DMS 273 (cell line): ENCODE measurements at regions not wholly inside any gene's neighbourhood (a gene's known extent, or its start where the extent isn't known, plus 50 kb on each side); places are given as distances from the start of the nearest gene placed in this dataset.
A peak's percentile ranks its signal among the peaks of the same experiment; 100 is the strongest.
"Not testable (repeated sequence)": the region's sequence is repeated elsewhere in the genome, so short reads cannot be mapped to it uniquely, and the experiment has no call there.

Experiments used
- DNase-seq: peaks from one replicate; lab custom pipeline; 2025; ENCODE audit not compliant: unreplicated experiment; lab: John Stamatoyannopoulos, UW

DNA sequence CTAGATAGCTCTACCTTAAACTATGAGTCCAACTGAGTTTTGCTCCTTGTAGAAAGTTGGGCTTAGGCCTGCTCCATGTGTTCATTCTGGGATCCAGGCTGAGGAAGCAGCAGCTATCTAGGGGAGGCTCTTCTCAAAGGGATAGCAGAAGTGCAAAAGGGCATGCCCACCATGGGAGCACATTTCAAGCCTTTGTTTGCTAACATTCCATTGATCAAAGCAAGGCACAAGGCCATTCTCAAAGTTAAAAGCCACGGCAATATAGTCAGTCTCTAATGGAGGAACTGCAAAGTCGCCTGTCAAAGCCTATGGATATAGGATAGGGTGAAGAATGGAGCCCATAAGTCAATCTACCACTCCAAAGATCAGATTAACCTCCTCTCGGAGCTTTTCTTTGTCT is 488.1 kb upstream of the ARX start:
- DNase-seq = no peak

DNA sequence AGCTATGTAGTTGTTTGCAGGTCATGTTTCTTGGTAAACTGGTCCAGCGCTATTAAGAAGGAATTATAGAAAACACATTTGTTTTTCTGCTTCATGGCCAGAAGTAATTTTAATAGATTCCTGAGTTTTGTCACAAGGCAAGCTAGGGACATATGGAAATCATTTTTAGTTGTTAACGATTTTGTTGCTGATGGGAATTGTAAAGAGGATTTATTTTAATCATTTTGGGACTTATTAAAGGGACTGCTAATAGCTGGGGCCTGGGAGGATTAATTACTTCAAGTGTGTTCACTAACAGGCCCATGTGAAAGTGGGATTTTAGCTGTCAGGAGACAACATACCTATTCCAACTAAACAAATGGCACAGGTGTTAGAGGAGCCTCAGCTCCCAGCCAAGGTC is 492.0 kb upstream of the ARX start:
- no peak for DNase-seq

DNA sequence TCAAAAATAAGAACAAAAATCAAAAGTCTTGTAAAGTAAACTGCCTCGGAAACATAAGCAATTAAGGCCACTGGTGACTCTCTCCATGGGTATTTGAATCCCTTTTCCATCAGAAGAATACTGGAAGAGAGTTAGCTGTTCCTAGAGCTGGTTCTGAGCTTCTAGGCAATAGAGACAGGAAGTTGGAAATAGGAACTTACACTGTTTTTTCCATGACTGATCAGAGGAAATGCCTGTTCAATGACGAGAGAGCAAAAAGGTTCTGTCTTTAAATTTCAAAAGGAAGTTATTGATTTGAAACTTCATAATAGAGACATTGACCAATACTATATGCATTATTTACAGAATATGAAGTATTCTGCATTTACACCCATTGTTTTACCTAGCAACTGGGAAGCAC is 503.5 kb upstream of the ARX start:
- DNase-seq = no peak

DNA sequence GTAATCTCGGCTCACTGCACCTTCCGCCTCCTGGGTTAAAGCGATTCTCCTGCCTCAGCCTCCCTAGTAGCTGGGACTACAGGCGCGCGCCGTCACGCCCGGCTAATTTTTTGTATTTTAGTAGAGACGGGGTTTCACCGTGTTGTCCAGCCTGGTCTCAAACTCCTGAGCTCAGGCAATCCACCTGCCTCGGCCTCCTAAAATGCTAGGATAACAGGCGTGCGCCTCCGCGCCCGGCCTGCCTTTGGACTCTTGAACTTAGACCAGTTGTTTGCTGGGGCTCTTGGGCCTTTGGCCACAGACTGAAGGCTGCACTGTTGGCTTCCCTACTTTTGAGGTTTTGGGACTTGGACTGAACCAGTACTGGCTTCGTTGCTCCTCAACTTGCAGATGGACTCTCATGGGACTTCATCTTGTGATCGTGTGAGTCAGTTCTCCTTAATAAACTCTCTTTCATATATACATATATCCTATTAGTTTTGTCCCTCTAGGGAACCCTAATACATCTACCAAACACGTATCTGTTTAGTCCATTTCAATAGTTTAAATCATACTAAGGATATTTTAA is 506.8 kb upstream of the ARX start:
- DNase-seq = not testable (repeated sequence)

DNA sequence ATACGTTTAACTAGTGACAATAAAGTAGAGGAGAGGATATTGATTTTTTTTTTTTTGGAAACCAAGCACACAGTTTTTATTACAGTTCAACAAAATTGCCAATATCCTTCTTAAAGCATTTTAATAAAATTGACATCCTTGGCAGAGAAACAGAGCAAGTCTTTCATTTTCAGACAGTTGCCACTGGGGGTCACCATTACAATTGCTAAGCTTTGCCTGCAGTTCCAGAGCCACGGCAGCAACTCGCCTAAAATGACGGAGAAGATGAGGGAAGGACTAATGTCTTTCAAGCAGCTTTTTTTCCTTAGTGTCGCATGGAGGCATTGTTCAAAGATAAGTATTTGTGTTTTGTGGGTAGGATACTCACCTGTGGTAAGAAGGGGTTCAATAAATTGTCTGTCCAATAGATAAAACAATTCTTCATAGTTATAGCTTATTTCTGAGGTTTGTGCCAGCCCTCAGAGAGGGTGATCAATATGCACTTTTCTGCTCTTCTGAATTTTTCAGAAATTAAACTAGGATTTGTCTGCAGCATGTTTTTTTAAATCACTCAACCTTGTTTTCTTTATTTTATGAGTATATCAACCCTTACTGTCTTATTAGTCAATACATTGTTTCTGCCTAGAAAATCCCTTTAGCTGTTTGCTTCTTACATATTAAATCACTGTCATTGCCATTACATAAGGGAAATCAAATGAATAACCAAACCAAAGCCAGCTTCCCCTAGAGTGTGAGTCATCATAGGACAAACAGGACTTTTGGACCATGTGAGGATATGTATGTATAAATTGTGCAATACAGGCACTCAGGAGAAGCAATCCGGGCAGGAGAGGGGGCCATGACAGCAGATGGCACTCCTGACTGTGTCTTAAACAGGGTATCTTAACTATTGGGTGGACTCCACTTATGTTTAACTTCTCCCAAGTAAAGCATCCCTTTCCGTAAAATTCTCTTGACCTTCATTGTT is 508.1 kb upstream of the ARX start:
- peak; percentile 66 for DNase-seq

DNA sequence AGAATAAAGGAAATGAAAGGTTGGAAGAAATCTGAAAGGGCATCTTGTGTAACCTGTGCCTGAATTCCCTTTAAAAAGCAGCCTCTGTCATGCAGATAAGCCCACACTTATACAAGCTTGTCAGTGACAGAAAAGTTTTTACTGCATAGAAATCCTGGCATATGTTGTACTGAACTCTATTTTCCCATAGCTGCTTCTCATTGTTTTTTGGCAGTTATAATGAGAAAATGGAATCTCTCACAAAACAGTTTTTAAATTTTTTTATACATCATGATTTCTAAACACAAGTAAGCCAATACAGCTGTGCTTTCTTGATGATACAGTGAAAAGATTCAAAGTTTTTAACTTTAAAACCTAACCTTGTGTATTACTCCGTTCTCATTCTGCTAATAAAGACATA is 511.4 kb upstream of the ARX start:
- no peak for DNase-seq

DNA sequence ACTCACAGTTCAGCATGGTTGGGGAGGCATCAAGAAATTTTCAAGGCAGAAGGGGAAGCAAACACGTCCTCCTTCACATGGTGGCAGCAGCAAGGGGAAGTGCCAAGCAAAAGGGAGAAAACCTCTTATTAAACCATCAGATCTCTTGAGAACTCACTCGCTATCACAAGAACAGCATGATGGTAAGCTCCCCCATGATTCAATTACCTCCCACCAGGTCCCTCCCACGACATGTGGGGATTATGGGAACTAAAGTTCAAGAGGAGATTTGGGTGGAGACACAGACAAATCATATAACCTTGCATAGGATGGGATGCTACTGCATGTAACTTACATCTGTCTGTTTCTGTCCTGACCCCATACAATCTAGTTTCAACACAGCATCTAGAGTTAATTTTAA is 511.8 kb upstream of the ARX start:
- DNase-seq = no peak

DNA sequence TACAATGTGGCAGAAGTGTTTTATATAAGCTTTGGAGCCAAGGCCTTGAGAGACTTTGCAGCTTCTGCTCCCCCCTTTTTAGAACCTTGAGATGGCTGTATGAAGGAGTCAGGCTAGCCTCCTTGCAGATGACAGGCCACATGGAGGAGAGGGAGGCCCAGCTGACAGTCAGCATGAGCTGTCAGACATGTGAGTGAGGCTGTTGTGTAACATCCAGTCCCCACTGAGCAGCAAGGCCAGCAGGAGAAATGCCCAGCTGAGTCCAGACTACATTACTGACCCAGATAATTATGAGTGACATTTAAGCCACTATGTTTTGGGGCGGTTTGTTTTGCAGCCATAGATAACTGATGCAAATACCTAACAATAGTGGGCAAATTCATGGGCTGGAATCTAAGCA is 515.3 kb upstream of the ARX start:
- DNase-seq = no peak

DNA sequence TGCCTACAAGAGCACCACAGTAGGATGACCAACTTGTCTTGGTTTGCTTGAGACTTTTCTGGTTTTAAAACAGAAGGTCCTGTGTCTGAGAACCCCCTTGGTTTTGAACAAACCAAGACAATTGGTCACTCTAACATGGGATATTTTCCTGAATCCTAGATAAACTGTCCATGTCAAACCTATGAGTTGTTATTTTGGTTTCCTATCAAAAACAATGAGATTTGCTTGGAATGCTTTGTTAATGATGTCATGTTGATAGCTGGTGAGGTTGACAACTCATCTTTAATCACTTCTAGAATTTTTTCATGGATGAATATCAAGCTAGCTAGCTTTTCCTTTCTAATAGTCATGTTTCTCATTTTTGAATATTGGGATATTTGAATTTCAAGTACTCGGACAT is 518.3 kb upstream of the ARX start:
- no peak for DNase-seq

DNA sequence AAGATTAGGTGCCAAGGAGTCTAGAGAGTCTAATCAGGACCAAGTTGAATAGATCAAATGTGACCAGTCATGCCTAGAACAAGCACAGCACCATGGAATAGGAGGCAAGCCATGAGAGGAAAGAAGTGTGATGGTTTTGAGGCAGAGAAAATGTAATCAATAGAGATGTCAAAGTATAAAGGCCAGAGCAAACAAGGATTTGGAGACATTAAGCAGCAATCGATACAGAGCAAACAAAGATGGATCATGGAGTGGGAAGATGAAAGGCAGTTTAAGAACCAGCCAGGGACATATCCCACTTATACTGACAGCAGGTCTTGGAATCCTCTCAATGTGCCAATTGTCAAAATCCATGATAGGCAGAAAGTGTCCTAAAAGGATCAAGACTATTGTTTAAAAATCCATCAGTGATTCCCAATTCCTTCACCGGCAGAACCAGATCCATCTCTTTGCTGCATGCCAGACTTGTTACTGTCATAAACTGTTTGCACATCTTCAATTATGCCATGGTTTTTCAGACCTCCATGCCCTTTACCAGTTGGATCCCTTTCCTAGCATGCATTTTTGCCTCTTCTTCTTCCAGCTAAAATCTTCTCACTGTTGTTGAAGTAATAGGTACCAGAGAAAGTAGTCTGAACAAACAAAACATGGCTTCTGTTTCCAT is 520.7 kb upstream of the ARX start:
- DNase-seq = no peak

DNA sequence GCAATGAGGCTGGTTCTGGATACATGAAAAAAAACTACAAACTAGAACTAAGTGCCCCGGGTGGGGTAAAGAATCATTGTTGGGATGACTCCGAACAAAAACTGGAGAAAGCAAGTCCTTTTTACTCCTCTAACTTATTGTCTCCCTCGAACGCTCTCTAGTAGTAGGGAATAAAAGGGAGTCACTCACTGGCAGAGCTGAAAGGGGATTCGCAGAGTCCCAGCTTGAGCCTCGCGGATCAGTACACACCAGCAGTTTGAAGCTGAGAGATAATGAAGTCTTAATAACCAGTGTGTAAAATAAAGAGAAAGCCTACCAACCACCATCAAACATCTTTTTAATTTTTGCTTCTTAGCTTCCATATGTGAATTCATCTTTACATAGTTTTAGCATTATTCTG is 521.9 kb upstream of the ARX start:
- no peak for DNase-seq

DNA sequence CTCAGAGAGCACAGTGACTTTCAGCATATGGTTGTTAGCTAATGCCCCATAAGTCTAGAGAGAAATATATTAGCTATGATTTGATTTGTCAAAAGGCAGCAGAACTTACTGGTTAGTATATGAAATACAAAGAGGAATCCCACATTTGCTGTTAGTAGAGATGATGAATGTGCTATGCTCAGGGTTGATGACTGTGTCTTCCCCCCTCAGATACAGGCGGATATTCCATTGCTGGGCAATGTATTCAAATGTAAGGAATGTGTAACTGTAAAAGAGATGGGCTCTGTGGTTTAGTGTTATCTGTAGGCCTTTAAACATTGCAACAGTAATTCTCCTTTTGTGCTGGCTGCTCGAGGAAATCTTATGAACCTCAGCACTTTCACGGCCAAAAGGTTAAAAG is 528.9 kb upstream of the ARX start:
- no peak for DNase-seq

DNA sequence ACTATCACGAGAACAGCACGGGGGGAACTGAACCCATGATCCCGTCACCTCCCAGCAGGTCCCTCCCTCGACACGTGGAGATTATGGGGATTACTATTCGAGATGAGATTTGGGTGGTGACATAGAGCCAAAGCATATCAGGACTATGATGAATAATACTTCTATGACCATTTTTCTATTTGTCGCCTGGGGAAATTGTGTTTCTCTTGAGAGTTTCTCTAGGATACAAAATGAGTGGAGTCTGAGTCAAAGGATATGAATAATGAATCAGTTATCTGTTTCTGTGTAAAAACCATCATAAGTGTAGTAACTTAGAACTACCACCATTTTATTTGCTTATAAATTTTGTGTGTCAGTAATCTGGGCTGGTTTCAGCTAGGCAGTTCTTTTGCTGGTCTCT is 533.0 kb upstream of the ARX start:
- no peak for DNase-seq

DNA sequence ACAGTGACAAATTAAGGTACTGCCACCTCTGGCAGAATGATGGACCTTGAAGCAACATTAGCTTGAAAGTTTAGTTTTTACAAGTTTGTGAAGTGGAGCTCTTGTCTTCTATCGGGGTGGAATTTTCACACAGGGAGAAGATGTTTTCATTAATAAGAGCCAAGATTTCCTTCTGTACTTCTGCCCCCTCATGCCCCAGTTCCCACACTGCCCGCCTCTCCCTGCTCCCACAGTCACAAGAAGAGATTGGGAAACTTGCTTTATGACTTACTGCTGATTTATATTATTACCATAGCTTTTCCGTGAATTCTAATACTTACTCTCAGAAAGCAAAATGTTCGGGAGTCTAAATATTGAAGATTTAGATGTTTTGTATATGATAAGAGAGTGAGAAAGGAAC is 539.8 kb upstream of the ARX start:
- no peak for DNase-seq

DNA sequence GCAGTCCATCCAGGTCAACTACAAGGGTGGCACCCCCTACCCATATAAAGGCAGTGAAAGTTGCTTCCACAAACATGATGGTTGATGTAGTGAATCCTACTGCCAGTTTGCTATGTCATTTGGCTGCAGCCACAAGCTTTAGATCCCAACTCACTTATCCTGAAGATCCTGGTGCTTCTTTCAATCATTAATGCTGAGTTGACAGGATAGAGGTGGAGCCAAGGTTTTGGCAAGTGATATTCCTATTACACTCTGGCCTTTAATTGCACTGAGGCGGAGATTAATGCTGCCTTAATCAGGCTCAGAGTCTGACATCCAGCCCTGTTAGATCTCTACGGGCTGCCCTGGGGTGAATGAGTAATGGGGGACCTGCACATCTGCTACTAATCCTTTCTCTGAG is 542.4 kb upstream of the ARX start:
- no peak for DNase-seq

DNA sequence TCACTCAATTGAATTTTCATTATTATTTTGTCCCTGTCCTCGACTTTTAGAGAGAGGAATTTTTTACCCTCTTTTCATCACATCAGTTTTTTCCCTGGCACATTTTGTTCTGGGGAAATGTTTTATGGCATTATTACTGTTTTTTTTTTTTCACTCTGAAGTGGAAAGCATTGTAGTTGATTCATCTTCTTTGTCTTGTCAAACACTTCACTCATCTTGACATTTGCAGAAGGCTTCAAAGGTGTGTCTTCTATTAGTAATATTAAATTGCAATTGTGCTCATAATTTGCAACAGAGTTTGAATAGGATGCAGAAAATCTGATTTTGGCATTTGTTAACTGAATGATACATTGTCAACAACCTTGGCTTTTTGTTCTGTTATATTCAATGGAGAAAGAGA is 545.4 kb upstream of the ARX start:
- DNase-seq = no peak

DNA sequence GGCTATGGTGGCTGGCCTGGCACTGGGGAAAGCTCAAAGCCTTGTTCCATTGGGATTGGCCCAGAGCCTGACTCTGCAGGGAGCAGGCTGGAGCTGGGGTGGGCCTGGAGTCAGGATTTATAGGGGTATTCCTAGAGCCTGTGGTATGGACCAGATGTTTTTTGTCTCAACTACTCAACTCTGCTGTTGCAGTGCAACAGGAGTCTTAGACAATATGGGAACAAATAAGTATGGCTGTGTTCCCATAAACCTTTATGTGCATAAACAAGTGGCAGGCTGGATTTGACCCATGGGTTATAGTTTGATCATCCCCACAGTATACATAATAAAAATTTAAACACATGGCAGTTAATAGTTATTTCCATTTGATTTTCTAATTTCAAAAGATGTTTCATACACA is 557.9 kb upstream of the ARX start:
- no peak for DNase-seq

DNA sequence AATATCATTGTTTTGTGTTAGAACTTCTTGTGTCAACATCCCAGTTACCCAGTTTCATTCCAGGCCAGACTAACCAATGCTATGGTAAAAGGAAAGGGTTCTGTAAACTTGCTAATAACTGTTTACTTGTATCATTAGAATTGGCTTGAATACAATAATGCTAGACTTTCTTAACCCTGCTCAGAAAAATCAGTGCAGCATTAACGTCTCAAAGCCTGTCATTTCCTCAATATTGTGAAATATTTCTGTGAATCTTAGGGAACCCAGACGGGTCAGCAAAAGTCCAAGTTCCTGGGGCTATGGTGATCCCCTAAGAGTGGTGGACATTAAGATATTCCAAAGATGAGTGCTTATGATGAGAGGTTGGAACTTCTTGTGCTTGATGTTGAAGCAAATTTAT is 541.2 kb upstream of the MAGEB18 start:
- DNase-seq = no peak

DNA sequence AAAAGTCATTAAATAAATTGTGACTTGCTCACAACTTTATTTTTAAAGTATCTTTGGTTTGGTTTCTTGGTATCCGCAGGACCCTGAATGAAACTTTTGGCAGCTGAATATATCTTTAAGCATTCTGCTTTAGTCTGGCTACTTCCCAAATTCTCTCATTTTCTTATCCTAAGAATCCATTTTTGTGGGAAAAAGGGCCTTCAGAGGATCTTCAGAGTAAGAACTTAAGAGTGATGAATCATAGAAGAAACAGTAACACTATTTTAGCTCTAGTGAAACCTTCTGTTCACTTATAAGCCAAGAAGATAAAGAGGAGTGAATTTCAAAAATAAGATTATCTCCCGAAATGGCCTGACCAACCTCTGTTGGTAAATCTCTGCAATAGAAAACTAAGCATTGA is 540.6 kb upstream of the MAGEB18 start:
- no peak for DNase-seq

DNA sequence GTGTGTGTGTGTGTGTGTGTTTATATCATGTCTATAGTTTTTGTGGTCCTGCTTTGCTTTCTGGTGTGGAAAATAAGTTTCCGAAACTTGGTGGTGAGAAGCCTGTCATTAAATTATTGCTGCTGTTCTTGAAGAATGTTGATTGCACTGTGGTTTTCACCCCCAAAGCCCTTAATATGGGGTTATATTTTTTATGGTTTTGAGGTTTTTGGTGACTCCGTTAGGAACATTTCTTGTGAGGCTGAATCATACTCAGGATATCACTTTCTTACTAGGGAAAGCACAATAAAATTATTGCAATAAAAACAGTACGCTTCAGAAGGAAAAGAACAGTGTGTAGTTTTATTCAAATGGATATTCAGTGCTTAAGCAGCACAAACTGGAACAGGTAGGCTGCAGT is 539.1 kb upstream of the MAGEB18 start:
- no peak for DNase-seq

DNA sequence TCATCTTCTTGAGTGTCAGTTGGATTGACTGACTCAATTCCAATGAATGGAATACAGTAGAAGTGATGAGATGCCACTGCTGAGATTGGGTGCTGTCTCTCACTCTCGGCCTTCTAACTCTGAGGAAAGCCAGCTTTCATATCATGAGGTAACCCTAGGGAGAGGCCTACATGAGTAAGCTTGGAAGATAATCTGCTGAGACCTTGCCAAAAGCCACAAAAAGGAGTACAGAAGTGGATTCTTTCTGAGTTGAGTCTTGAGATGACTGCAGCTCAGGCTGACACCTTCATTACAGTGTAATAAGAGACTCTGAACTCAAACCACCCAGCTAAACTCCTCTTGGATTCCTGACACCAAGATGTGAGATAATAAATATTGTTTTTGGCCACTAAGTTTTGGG is 537.4 kb upstream of the MAGEB18 start:
- no peak for DNase-seq

DNA sequence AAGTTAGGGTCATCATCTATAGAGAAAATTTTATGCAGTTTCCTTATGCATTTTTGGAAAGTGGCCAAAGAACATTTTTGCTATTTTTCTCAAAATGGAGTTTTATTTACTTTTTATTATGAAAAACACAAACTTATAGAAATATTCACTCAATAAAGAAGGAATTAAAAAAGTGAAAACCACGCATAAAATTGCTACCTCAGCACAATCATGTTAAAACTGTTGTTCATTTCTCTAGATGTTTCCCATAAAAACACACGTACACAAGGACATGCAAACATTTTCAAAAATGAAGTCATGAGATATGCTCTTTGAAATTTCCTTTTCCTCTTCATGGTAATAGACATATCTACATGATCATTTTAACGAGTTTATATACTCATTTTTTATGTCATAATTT is 536.8 kb upstream of the MAGEB18 start:
- DNase-seq = no peak
